NCI-H1930 (cell line): ENCODE measurements at regions not wholly inside any gene's neighbourhood (a gene's known extent, or its start where the extent isn't known, plus 50 kb on each side); places are given as distances from the start of the nearest gene placed in this dataset.
A peak's percentile ranks its signal among the peaks of the same experiment; 100 is the strongest.
"Not testable (repeated sequence)": the region's sequence is repeated elsewhere in the genome, so short reads cannot be mapped to it uniquely, and the experiment has no call there.

Experiments
- DNase-seq, 2 experiments: peaks; one replicate each; lab custom pipeline; 2025; lab: John Stamatoyannopoulos, UW

DNA sequence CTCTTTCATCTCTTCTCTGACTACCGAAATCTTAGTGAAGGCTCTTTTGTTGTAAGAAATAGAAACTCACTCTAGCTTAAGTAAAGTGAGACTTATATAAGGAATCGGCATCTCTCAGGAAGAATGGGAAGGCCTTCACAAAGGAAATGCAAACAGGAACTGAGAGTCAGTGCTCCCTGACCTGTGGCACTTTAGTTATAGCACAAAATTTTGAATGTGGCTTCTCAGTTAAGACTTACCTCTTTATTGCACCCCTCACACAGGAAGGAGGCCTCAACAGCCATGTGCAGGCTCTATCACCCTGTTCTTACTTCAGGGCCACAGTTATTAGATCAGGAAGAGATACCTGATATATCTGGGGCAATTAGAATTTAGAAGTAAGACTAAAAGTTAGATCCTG lies 224.7 kb upstream of the EGLN3 start:
- no peak for DNase-seq

DNA sequence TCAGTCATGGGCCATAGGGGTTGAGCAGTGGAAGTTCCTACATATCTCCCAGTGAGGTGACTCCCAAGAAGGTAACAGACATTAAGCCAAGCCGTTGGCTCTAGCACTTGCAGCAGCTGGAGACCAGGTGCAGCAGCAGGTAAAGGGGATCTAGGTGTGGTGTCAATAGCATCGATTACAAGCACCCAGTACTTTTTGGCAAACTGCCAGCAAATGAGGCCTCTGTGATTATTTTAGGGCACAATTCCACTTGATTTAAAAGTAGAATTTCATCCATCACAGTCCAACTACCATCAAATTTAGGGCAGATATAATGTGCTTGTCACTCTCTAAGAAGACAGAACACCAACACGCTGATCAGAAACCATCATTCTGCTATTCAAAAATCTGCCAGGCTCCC lies 224.1 kb upstream of the EGLN3 start:
- no peak for DNase-seq

GRCh38 chr14:34173916-34174315 lies 223.0 kb upstream of the EGLN3 start:
- no peak for DNase-seq

GRCh38 chr14:34172550-34173368 lies 221.9 kb upstream of the EGLN3 start:
- no peak for DNase-seq

DNA sequence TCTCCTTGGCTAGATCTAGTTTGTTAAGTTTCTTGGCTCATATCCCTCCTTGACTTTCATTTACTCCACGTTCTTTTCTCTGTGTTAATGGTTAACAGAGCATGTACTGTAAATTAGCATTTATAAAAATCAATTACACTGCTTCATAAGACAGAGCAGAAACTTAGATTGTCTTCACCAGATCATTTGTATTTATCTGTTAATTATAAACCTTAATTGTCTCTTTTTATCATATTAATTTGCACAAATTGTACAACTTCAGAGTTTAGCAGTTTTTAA lies 221.2 kb upstream of the EGLN3 start:
- DNase-seq: no peak

- no peak for DNase-seq
Measured at GRCh38 chr14:34171431-34172172, 220.7 kb upstream of the EGLN3 start.

DNA sequence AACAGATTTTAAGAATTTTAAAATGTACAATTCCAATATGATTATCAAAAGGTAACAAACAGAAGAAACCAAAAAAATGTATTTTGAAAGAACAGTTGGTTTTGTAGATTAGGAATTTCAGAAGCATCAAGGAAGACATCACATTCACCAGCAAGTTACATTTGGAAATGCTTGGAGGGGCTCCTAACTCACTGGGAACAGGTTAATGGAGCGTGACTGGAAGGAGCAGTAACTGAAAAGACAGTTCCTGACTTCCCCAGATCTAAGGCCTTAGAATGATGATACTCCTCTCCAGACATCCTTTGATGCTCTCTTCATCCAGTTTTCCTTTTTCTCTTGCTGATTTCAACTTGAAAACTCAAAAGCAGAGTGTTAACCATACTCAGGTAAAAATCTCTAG lies 220.0 kb upstream of the EGLN3 start:
- no peak for DNase-seq

- no peak for DNase-seq
Measured at GRCh38 chr14:34169561-34169960, 218.7 kb upstream of the EGLN3 start.

DNA sequence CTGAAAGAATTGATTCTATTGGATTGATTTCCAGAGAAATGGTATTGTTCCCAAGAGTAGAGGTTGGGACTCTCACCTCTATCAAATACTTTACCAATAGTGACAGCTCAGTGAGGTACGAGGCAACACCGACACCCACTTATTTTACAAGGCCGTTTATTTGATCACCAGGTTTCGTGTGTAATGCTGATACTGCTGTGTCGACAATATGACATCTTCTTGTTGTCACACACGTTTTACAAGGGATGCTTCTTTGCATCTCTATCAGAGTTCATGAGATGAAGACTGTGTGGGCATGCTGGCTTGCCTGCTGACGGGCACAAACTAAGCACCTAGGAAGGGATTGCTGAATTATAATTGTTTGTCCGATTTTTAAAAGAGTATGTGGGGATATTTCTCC lies 217.8 kb upstream of the EGLN3 start:
- no peak for DNase-seq

- DNase-seq: no peak
Measured at GRCh38 chr14:34165847-34166350, 215.0 kb upstream of the EGLN3 start.

DNA sequence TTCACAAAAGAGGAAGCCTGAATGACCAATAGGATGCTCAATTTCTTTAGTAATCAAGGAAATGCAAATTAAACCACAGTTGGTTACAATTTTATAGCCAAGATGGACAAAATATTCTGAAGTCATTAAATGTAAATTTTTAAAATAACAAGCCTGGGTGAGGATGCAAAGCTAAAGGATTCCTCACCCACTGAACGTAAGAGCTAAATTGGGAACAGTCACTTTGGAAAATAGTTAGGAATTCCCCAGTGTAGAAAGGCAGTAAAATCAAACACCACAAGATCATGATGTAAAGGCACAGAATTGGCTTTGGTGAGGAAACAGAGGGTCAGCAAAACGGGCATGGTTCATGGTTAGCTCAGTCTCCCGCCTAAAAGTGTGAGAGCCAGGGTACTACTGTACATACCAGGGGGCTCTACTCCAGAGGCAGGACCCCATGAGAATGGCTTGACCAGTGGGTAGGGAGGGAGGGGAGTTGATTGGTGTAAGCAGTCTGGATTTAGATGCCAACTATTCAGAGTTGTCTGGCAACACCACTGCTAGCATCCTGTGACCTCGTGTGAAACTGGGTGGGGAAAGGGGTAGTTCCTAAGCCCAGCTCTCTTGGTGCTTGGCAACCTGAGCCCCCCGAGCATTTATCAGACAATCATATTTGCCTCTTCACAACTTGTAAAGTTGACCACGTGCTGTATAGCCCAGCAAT lies 213.4 kb upstream of the EGLN3 start:
- no peak for DNase-seq

- no peak for DNase-seq
Measured at GRCh38 chr14:34161351-34162082, 210.6 kb upstream of the EGLN3 start.

GRCh38 chr14:34160619-34161018 lies 209.7 kb upstream of the EGLN3 start:
- no peak for DNase-seq

- no peak for DNase-seq
Measured at GRCh38 chr14:34157651-34158050, 206.8 kb upstream of the EGLN3 start.

DNA sequence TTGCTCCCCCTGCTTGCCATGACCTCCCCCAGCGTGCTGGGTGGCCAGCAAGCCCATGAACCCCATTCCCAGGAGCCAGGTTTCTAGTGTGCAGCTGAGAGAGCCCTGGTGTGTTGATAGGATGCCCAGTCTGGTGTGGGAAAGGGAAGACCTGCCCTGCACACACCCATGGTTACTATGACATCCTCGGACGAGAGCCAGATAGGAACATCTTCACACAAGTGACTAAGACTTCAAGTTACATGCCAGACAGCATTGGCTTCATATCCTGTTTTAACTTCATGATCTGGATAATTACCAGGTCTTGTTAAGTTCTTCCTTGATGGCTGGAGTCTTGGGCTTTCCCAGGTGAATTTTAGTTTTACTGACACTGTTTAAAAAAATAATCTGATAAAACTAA lies 196.6 kb upstream of the EGLN3 start:
- DNase-seq: no peak

DNA sequence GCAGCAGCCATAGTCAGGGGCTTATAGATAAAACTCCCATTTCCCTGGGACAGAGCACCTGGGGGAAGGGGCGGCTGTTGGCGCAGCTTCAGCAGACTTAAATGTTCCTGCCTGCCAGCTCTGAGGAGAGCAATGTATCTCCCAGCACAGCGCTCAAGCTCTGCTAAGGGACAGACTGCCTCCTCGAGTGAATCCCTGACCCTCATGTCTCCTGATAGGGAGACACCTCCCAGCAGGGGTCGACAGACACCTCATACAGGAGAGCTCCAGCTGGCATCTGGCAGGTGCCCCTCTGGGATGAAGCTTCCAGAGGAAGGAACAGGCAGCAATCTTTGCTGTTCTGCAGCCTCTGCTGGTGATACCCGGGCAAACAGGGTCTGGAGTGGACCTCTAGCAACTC lies 189.3 kb upstream of the EGLN3 start:
- DNase-seq: not testable (repeated sequence)

GRCh38 chr14:34139160-34140121 lies 188.6 kb upstream of the EGLN3 start:
- DNase-seq: peak in 1 of 2 experiments; percentile 3

- DNase-seq: no peak
Measured at GRCh38 chr14:34138175-34138574, 187.3 kb upstream of the EGLN3 start.

- DNase-seq: no peak
Measured at GRCh38 chr14:34137001-34137745, 186.3 kb upstream of the EGLN3 start.

GRCh38 chr14:34135492-34135891 lies 184.6 kb upstream of the EGLN3 start:
- no peak for DNase-seq
